DND-41 (cell line): ENCODE measurements at regions not wholly inside any gene's neighbourhood (a gene's known extent, or its start where the extent isn't known, plus 50 kb on each side); places are given as distances from the start of the nearest gene placed in this dataset.

Source experiments
- CTCF ChIP-seq: IDR thresholded peaks from 2 replicates; pipeline ENCODE4 v1.5.1; 2012; ENCODE audit warnings: borderline replicate concordance, low read length, moderate library complexity, mild to moderate bottlenecking; ENCODE audit not compliant: poor library complexity, severe bottlenecking; ENCODE audit errors: extremely low read depth
- EZH2 ChIP-seq: IDR thresholded peaks from 3 replicates; pipeline ENCODE4 v1.6.1; 2012; ENCODE audit warnings: borderline replicate concordance, low read depth, mild to moderate bottlenecking, moderate library complexity, low read length, inconsistent platforms; ENCODE audit not compliant: severe bottlenecking

DNA sequence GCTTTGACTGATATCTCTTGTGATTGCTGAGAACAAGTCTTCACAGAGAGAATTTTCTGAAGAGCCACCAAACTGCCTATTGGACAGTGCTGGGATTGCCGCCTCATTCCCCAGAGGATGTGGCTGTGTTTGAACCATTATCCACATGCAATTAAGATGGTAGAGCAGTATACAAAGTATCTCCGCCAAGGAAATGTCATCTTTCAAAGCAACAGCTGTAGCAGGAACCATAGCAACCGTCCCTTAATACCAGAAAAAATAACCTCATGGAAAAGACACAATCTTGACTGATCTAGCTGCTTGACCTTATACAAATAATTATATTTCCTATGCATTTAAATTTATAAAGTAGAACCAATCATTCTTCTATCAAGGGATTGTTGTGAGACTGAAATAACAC, 772.6 kb upstream of the FAM98A start:
- no peak for TF ChIP-seq CTCF
- TF ChIP-seq EZH2, result no peak
